CD4-positive, alpha-beta T cell (primary cell): ENCODE measurements at regions not wholly inside any gene's neighbourhood (a gene's known extent, or its start where the extent isn't known, plus 50 kb on each side); places are given as distances from the start of the nearest gene placed in this dataset.

Experiments used
- ATAC-seq: fragments of 200-7000 bp; cut with Tn5 transposase; one replicate; pipeline ENCODE4 v1.10.0; 2022; ENCODE audit warnings: mild to moderate bottlenecking; ENCODE audit not compliant: poor library complexity
- CTCF ChIA-PET: fragments of 350-600 bp; sonication (Branson Sonifier 250); formaldehyde crosslinking; loops from one replicate; lab custom pipeline; 2021; ENCODE audit warnings: antibody characterized with exemption, inconsistent platforms; lab: Charles Lee
- POLR2A ChIA-PET: fragments of 350-600 bp; sonication (Branson Sonifier 250); formaldehyde crosslinking; loops from one replicate; lab custom pipeline; 2021; ENCODE audit warnings: antibody characterized with exemption, inconsistent platforms; lab: Charles Lee
- DNase-seq, 14 experiments: peaks; one replicate each; pipeline ENCODE4 v3.0.0-alpha.2; 2013 to 2020; ENCODE audit warnings: mixed read lengths in 2 of 14
- H3K27ac ChIP-seq, 2 donors: one replicate each; pipeline versions ENCODE4 v1.5.1 to v1.7.0; 2013; ENCODE audit warnings: low read length in 2 of 2, low read depth in 1 of 2, mild to moderate bottlenecking in 1 of 2
- H3K27me3 ChIP-seq, 2 experiments: 1 replicate in 1 of 2; 2 replicates in 1 of 2; pipeline versions ENCODE4 v1.6.1 to v1.7.0; 2013; ENCODE audit warnings: low read length in 2 of 2, control low read depth in 1 of 2, mild to moderate bottlenecking in 1 of 2, moderate library complexity in 1 of 2; ENCODE audit not compliant: insufficient read depth in 2 of 2, control insufficient read depth in 1 of 2
- H3K36me3 ChIP-seq: one replicate; pipeline ENCODE4 v1.6.1; 2013; ENCODE audit warnings: low read length, control low read depth; ENCODE audit not compliant: insufficient read depth
- H3K4me1 ChIP-seq: one replicate; pipeline ENCODE4 v1.6.1; 2013; ENCODE audit warnings: low read length, control low read depth; ENCODE audit not compliant: insufficient read depth
- H3K4me3 ChIP-seq: one replicate; pipeline ENCODE4 v1.5.1; 2013; ENCODE audit warnings: mild to moderate bottlenecking, low read length, moderate library complexity
- H3K9me3 ChIP-seq, 2 experiments: 1 replicate in 1 of 2; 2 replicates in 1 of 2; pipeline versions ENCODE4 v1.6.1 to v1.7.0; 2013; ENCODE audit warnings: low read length in 2 of 2, mild to moderate bottlenecking in 2 of 2, control low read depth in 1 of 2, moderate library complexity in 1 of 2; ENCODE audit not compliant: control insufficient read depth in 1 of 2, insufficient read depth in 1 of 2
- H3K27ac Mint-ChIP-seq: one replicate; pipeline ENCODE4 v1.8.0; 2020; ENCODE audit warnings: mixed read lengths
- H3K27me3 Mint-ChIP-seq: one replicate; pipeline ENCODE4 v1.8.0; 2021; ENCODE audit warnings: mixed read lengths
- H3K36me3 Mint-ChIP-seq: one replicate; pipeline ENCODE4 v1.8.0; 2021; ENCODE audit warnings: low read depth, mixed read lengths
- H3K4me1 Mint-ChIP-seq: one replicate; pipeline ENCODE4 v1.8.0; 2021; ENCODE audit warnings: low read depth, mixed read lengths
- H3K4me3 Mint-ChIP-seq: one replicate; pipeline ENCODE4 v1.8.0; 2020; ENCODE audit warnings: mild to moderate bottlenecking, mixed read lengths
- H3K9me3 Mint-ChIP-seq: one replicate; pipeline ENCODE4 v1.8.0; 2020; ENCODE audit warnings: mixed read lengths
- intact Hi-C, 2 experiments: fragments of 100-400 bp; cut with DNase I in 1 of 2; cut with micrococcal nuclease in 1 of 2; formaldehyde crosslinking; loops; one replicate each; pipeline versions ENCODE4 v1.15.1 to v1.9.0; 2023 to 2025; cut with DNase I, micrococcal nuclease
- TF ChIP-seq, protein P1 (sequence below): fragments of 200-600 bp; IDR thresholded peaks from one replicate; pipeline ENCODE4 v1.8.0; 2022; ENCODE audit warnings: antibody characterized with exemption, mild to moderate bottlenecking

GRCh38 chr19:30862876-30863275 is 486.4 kb downstream of the TSHZ3 start:
- H3K36me3 ChIP-seq = no peaks in the 10 kb centered on the region
- TF ChIP-seq, protein P1, sequence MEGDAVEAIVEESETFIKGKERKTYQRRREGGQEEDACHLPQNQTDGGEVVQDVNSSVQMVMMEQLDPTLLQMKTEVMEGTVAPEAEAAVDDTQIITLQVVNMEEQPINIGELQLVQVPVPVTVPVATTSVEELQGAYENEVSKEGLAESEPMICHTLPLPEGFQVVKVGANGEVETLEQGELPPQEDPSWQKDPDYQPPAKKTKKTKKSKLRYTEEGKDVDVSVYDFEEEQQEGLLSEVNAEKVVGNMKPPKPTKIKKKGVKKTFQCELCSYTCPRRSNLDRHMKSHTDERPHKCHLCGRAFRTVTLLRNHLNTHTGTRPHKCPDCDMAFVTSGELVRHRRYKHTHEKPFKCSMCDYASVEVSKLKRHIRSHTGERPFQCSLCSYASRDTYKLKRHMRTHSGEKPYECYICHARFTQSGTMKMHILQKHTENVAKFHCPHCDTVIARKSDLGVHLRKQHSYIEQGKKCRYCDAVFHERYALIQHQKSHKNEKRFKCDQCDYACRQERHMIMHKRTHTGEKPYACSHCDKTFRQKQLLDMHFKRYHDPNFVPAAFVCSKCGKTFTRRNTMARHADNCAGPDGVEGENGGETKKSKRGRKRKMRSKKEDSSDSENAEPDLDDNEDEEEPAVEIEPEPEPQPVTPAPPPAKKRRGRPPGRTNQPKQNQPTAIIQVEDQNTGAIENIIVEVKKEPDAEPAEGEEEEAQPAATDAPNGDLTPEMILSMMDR = no peak
- H3K27me3 Mint-ChIP-seq = peaks cover 19% of the 10 kb centered on the region
- no peaks in the 10 kb centered on the region for H3K9me3 ChIP-seq
- H3K27ac ChIP-seq = no peak overlapping the region
- no peak overlapping the region for H3K27ac Mint-ChIP-seq
- no peak overlapping the region for H3K4me3 Mint-ChIP-seq
- H3K4me3 ChIP-seq = no peak overlapping the region
- intact Hi-C loops = no loop called here
- H3K9me3 Mint-ChIP-seq = no peaks in the 10 kb centered on the region
- no peaks in the 10 kb centered on the region for H3K4me1 Mint-ChIP-seq
- POLR2A ChIA-PET = no interaction called here
- CTCF ChIA-PET = no interaction called here
- ATAC-seq (no peak), DNase-seq (no peak)
- no peaks in the 10 kb centered on the region for H3K36me3 Mint-ChIP-seq
- H3K4me1 ChIP-seq = no peaks in the 10 kb centered on the region
- H3K27me3 ChIP-seq = peaks cover 0 to 2% of the 10 kb centered on the region in 2 experiments

GRCh38 chr19:30861919-30862318 is 487.3 kb downstream of the TSHZ3 start:
- no peaks in the 10 kb centered on the region for H3K36me3 ChIP-seq
- peaks cover 19% of the 10 kb centered on the region for H3K27me3 Mint-ChIP-seq
- H3K27ac ChIP-seq = no peak overlapping the region
- DNase-seq = no peak
- H3K4me3 Mint-ChIP-seq = no peak overlapping the region
- intact Hi-C loops = no loop called here
- ATAC-seq = no peak
- H3K4me1 Mint-ChIP-seq = no peaks in the 10 kb centered on the region
- no peaks in the 10 kb centered on the region for H3K9me3 ChIP-seq
- H3K36me3 Mint-ChIP-seq = no peaks in the 10 kb centered on the region
- TF ChIP-seq, protein P1 = no peak
- H3K27ac Mint-ChIP-seq = no peak overlapping the region
- no peaks in the 10 kb centered on the region for H3K9me3 Mint-ChIP-seq
- no peak overlapping the region for H3K4me3 ChIP-seq
- CTCF ChIA-PET = no interaction called here
- POLR2A ChIA-PET = no interaction called here
- peaks cover 0 to 2% of the 10 kb centered on the region in 2 experiments for H3K27me3 ChIP-seq
- no peaks in the 10 kb centered on the region for H3K4me1 ChIP-seq

GRCh38 chr19:30857966-30858490 is 485.8 kb downstream of the ZNF536 start:
- H3K36me3 Mint-ChIP-seq = no peaks in the 10 kb centered on the region
- TF ChIP-seq, protein P1 = no peak
- Histone ChIP-seq H3K4me1 (no peaks in the 10 kb centered on the region), H3K36me3 (no peaks in the 10 kb centered on the region), H3K4me3 (no peak overlapping the region), H3K27ac (no peak overlapping the region), H3K9me3 (no peaks in the 10 kb centered on the region), H3K27me3 (peaks cover 0 to 2% of the 10 kb centered on the region in 2 experiments)
- H3K27me3 Mint-ChIP-seq = peaks cover 6% of the 10 kb centered on the region
- H3K9me3 Mint-ChIP-seq = no peaks in the 10 kb centered on the region
- H3K27ac Mint-ChIP-seq = no peak overlapping the region
- H3K4me3 Mint-ChIP-seq = no peak overlapping the region
- ChIA-PET POLR2A (no interaction called here), CTCF (no interaction called here)
- intact Hi-C loops = no loop called here
- no peak for ATAC-seq
- H3K4me1 Mint-ChIP-seq = no peaks in the 10 kb centered on the region
- DNase-seq = no peak
